ENCODE measurements at regions not wholly inside any gene's neighbourhood (a gene's known extent, or its start where the extent isn't known, plus 50 kb on each side); places are given as distances from the start of the nearest gene placed in this dataset.
"Not testable (repeated sequence)": the region's sequence is repeated elsewhere in the genome, so short reads cannot be mapped to it uniquely, and the experiment has no call there.

DNA sequence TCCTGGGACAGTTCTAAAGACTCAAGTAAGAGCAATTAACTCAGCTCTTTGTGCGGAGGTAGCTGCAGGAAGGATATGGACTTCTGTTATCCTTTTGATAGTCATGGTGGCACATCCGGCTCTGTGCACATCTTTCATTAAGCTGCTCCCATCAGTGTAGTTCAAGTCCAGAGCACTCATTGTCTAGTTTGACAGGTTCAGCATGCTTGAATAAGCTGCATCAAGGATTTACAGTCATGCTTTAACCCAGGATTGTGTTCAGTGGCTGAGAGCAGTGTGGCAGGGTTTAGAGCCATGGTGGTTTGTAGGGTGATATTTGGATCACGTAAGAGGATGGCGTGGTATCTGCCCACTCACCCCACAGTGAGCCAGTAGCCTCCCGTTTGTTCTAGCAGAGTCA is 435.0 kb upstream of the NPAP1 start:
- H3K27ac ChIP-seq (ENCODE audit: low read length); H2AFZ ChIP-seq (ENCODE audit: low read depth, low read length); H3K9me3 ChIP-seq (ENCODE audit: low read length); H3K4me2 ChIP-seq (ENCODE audit: low read length); H3F3A ChIP-seq (ENCODE audit: insufficient read depth, low read length, poor library complexity, severe bottlenecking); H3K4me3 ChIP-seq (ENCODE audit: low read length); H3K79me2 ChIP-seq (replicated peaks; ENCODE audit: insufficient read depth, low read length); H3K36me3 ChIP-seq (ENCODE audit: insufficient read depth, low read length); H3K9ac ChIP-seq (ENCODE audit: low read length); H4K20me1 ChIP-seq (ENCODE audit: insufficient read depth); H3K27me3 ChIP-seq (ENCODE audit: insufficient read depth, low read depth, low read length); H3K9me2 ChIP-seq (ENCODE audit: insufficient read depth, low read length): not testable (repeated sequence)

DNA sequence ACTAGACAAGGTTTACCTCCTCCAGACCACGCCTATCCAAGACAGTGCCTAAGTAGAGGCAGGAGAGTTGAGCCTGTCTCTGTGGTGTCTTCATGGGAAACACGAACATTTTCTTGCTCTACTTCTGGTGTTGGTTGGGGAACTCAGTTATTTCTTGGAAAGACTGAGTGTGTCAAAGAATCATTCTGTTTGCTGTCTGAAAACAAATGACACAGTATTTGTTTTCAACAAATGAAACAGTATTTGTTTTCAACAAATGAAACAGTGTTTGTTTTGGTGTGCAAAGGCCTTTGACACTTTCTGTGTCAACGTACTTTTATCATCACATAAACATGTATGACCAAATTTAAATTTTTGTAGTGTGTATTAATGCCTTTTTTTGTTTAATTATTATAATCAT is 416.5 kb upstream of the NPAP1 start:
- not testable (repeated sequence) for H3K36me3 ChIP-seq (ENCODE audit: insufficient read depth, low read length); H3K79me2 ChIP-seq (replicated peaks; ENCODE audit: insufficient read depth, low read length); H3K9ac ChIP-seq (ENCODE audit: low read length)

DNA sequence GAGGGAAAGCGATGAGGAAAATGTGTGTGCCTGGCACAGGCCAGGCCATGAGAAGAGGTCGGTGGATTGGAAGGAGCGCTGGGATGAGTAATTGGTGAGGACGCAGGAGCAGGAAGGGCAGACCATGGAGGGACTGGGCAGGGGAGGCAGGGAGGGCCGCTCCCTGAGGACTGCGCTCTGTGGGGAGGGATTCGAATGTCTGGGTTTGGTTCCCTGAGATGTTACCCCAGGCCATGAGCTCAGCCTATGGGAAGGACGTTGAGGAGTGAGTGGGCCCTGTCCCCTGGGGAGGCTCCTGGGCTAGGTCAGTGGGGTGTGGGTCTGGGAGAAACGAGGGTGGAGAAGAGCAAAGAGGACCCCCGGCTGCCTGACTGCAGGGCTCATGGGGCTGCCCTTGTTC is 415.2 kb upstream of the NPAP1 start:
- not testable (repeated sequence) for H3K27me3 ChIP-seq (ENCODE audit: insufficient read depth, low read depth, low read length); H3K27ac ChIP-seq (ENCODE audit: low read length)

More for the DNA sequence above, 416.5 kb upstream of the NPAP1 start:
- H3F3A ChIP-seq (ENCODE audit: insufficient read depth, low read length, poor library complexity, severe bottlenecking); H3K9me2 ChIP-seq (ENCODE audit: insufficient read depth, low read length); H3K4me3 ChIP-seq (ENCODE audit: low read length); H3K27me3 ChIP-seq (ENCODE audit: insufficient read depth, low read depth, low read length); H3K27ac ChIP-seq (ENCODE audit: low read length); H3K9me3 ChIP-seq (ENCODE audit: low read length); H2AFZ ChIP-seq (ENCODE audit: low read depth, low read length); H3K4me2 ChIP-seq (ENCODE audit: low read length); H4K20me1 ChIP-seq (ENCODE audit: insufficient read depth): not testable (repeated sequence)

DNA sequence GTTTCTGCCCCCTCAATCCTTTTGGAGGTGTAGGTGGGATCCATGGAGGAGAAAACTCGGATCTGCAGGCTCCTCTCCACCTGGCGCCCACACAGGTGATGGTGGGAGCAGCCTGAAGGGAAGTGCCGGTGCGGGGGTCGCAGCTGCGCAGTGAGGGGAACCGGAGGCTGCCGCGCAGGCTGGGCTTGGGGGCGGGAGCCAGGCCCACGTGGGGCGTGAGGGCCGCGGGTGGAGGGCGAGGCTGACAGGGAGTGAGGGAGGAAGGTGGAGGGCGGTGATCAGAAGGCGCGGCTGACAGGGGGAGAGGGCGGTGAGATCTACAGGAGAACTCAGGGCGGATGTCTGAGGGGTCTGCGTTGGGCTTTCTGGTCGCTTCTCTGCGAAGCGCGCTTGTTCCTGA is 414.7 kb upstream of the NPAP1 start:
- not testable (repeated sequence) for H4K20me1 ChIP-seq (ENCODE audit: insufficient read depth); H3K27ac ChIP-seq (ENCODE audit: low read length); H3K9ac ChIP-seq (ENCODE audit: low read length); H3K9me2 ChIP-seq (ENCODE audit: insufficient read depth, low read length); H3K4me2 ChIP-seq (ENCODE audit: low read length); H3K4me3 ChIP-seq (ENCODE audit: low read length); H2AFZ ChIP-seq (ENCODE audit: low read depth, low read length); H3K9me3 ChIP-seq (ENCODE audit: low read length); H3F3A ChIP-seq (ENCODE audit: insufficient read depth, low read length, poor library complexity, severe bottlenecking); H3K36me3 ChIP-seq (ENCODE audit: insufficient read depth, low read length); H3K79me2 ChIP-seq (replicated peaks; ENCODE audit: insufficient read depth, low read length); H3K27me3 ChIP-seq (ENCODE audit: insufficient read depth, low read depth, low read length)

More for the DNA sequence above, 415.2 kb upstream of the NPAP1 start:
- not testable (repeated sequence) for H3K9me3 ChIP-seq (ENCODE audit: low read length); H3K4me2 ChIP-seq (ENCODE audit: low read length); H4K20me1 ChIP-seq (ENCODE audit: insufficient read depth); H3K9ac ChIP-seq (ENCODE audit: low read length); H3F3A ChIP-seq (ENCODE audit: insufficient read depth, low read length, poor library complexity, severe bottlenecking); H2AFZ ChIP-seq (ENCODE audit: low read depth, low read length); H3K79me2 ChIP-seq (replicated peaks; ENCODE audit: insufficient read depth, low read length); H3K36me3 ChIP-seq (ENCODE audit: insufficient read depth, low read length); H3K4me3 ChIP-seq (ENCODE audit: low read length); H3K9me2 ChIP-seq (ENCODE audit: insufficient read depth, low read length)

DNA sequence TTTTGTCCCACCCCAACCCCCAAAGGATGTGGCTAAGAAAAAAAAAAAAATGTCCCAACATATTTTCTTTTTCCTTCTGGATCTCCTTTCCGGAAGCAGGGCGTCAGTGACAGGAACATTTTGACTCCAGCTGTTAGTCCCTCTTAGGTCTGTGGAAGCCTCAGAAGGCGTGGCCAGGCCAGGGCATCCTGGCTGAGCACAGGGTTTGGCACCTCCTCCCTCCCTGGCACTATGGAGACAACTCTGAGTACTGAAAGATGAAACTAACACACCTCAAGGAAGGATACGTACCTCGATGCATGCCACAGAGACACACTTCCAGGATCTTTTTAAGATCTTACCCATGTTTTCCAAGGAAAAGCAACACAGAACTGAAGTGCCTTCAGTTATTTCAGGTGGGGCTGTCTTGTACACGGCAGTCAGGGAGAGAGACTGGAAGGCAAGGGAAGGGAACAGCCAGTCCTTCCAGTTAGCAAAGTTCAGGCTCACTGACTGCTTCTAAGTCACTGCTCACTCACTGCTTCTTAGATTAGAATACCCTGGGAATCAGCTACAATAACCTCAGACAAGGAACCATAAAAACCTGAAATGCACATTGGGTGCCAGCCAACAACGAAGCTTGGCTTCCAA is 406.9 kb upstream of the NPAP1 start:
- not testable (repeated sequence) for H3K4me3 ChIP-seq (ENCODE audit: low read length); H3F3A ChIP-seq (ENCODE audit: insufficient read depth, low read length, poor library complexity, severe bottlenecking); H3K4me2 ChIP-seq (ENCODE audit: low read length); H3K27ac ChIP-seq (ENCODE audit: low read length); H3K9ac ChIP-seq (ENCODE audit: low read length); H4K20me1 ChIP-seq (ENCODE audit: insufficient read depth); H3K36me3 ChIP-seq (ENCODE audit: insufficient read depth, low read length); H3K27me3 ChIP-seq (ENCODE audit: insufficient read depth, low read depth, low read length); H3K9me2 ChIP-seq (ENCODE audit: insufficient read depth, low read length); H3K9me3 ChIP-seq (ENCODE audit: low read length); H2AFZ ChIP-seq (ENCODE audit: low read depth, low read length); H3K79me2 ChIP-seq (replicated peaks; ENCODE audit: insufficient read depth, low read length)

DNA sequence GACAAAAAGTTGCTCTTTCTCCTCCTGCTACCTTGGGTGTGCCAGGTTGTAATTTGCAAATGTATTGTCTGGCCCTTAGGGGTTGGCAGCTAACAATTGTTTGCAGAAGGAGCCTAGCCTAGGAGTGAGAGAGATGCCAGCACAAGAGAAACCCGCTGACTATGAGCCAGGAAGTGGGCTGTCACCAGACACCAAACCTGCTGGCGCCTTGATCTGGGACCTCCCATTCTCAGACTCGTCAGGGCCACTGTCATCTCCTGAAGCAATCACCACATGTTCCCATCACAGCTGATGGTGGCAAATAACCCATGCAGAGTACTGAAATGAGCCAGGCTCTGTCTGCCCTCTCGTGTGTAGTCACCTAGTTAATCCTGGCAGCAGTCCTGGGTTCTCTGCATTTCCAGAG is 406.4 kb upstream of the NPAP1 start:
- no peaks in the 10 kb centered on the region for H4K20me1 ChIP-seq (ENCODE audit: insufficient read depth)
- H3K9me3 ChIP-seq (ENCODE audit: low read length), result no peaks in the 10 kb centered on the region
- H3K27ac ChIP-seq (ENCODE audit: low read length), result no peak overlapping the region
- H2AFZ ChIP-seq (ENCODE audit: low read depth, low read length), result no peak overlapping the region
- no peak overlapping the region for H3K4me2 ChIP-seq (ENCODE audit: low read length)
- no peak overlapping the region for H3K9ac ChIP-seq (ENCODE audit: low read length)
- no peaks in the 10 kb centered on the region for H3K9me2 ChIP-seq (ENCODE audit: insufficient read depth, low read length)
- no peaks in the 10 kb centered on the region for H3K79me2 ChIP-seq (replicated peaks; ENCODE audit: insufficient read depth, low read length)
- no peaks in the 10 kb centered on the region for H3K36me3 ChIP-seq (ENCODE audit: insufficient read depth, low read length)
- H3F3A ChIP-seq (ENCODE audit: insufficient read depth, low read length, poor library complexity, severe bottlenecking), result no peaks in the 10 kb centered on the region
- H3K27me3 ChIP-seq (ENCODE audit: insufficient read depth, low read depth, low read length), result no peaks in the 10 kb centered on the region
- no peak overlapping the region for H3K4me3 ChIP-seq (ENCODE audit: low read length)
- TF ChIP-seq, protein P1, sequence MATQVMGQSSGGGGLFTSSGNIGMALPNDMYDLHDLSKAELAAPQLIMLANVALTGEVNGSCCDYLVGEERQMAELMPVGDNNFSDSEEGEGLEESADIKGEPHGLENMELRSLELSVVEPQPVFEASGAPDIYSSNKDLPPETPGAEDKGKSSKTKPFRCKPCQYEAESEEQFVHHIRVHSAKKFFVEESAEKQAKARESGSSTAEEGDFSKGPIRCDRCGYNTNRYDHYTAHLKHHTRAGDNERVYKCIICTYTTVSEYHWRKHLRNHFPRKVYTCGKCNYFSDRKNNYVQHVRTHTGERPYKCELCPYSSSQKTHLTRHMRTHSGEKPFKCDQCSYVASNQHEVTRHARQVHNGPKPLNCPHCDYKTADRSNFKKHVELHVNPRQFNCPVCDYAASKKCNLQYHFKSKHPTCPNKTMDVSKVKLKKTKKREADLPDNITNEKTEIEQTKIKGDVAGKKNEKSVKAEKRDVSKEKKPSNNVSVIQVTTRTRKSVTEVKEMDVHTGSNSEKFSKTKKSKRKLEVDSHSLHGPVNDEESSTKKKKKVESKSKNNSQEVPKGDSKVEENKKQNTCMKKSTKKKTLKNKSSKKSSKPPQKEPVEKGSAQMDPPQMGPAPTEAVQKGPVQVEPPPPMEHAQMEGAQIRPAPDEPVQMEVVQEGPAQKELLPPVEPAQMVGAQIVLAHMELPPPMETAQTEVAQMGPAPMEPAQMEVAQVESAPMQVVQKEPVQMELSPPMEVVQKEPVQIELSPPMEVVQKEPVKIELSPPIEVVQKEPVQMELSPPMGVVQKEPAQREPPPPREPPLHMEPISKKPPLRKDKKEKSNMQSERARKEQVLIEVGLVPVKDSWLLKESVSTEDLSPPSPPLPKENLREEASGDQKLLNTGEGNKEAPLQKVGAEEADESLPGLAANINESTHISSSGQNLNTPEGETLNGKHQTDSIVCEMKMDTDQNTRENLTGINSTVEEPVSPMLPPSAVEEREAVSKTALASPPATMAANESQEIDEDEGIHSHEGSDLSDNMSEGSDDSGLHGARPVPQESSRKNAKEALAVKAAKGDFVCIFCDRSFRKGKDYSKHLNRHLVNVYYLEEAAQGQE (IDR thresholded peaks at IDR 0.05; ENCODE audit: borderline replicate concordance), result no peak
- TF ChIP-seq SMC3 (conservative IDR thresholded peaks at IDR 0.05; ENCODE audit: poor library complexity) (no peak), EP300 (conservative IDR thresholded peaks at IDR 0.05; ENCODE audit: poor library complexity, severe bottlenecking) (no peak), TAF1 (IDR thresholded peaks at IDR 0.05; ENCODE audit: low read depth) (no peak), EZH2 (IDR thresholded peaks at IDR 0.05; ENCODE audit: borderline replicate concordance, insufficient read depth, low read length, poor library complexity, severe bottlenecking) (no peak)

Data from neural cell (in vitro differentiated cells).